ENCODE measurements at regions not wholly inside any gene's neighbourhood (a gene's known extent, or its start where the extent isn't known, plus 50 kb on each side); places are given as distances from the start of the nearest gene placed in this dataset.
"Not testable (repeated sequence)": the region's sequence is repeated elsewhere in the genome, so short reads cannot be mapped to it uniquely, and the experiment has no call there.

GRCh38 chr6:27145731-27146455 lies 101.6 kb upstream of the PRSS16 start:
- Mint-ChIP-seq H3K9me3 (no peaks in the 10 kb centered on the region), H3K4me3 (no peak overlapping the region), H3K27ac (no peak overlapping the region), H3K36me3 (ENCODE audit: low read depth) (peaks cover 5% of the 10 kb centered on the region), H3K27me3 (no peaks in the 10 kb centered on the region), H3K4me1 (peaks cover 29% of the 10 kb centered on the region)
- ATAC-seq (peak; percentile 53), DNase-seq (peak; percentile 65)

DNA sequence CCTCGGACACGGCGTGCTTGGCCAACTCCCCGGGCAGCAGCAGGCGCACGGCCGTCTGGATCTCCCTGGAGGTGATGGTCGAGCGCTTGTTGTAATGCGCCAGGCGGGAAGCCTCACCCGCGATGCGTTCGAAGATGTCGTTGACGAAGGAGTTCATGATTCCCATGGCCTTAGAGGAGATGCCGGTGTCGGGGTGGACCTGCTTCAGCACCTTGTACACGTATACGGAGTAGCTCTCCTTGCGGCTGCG lies 101.1 kb upstream of the PRSS16 start:
- not testable (repeated sequence) for ATAC-seq; H3K27ac Mint-ChIP-seq; H3K36me3 Mint-ChIP-seq (ENCODE audit: low read depth); H3K4me3 Mint-ChIP-seq; DNase-seq; H3K27me3 Mint-ChIP-seq; H3K9me3 Mint-ChIP-seq
- peaks cover 24% of the 10 kb centered on the region for H3K4me1 Mint-ChIP-seq

DNA sequence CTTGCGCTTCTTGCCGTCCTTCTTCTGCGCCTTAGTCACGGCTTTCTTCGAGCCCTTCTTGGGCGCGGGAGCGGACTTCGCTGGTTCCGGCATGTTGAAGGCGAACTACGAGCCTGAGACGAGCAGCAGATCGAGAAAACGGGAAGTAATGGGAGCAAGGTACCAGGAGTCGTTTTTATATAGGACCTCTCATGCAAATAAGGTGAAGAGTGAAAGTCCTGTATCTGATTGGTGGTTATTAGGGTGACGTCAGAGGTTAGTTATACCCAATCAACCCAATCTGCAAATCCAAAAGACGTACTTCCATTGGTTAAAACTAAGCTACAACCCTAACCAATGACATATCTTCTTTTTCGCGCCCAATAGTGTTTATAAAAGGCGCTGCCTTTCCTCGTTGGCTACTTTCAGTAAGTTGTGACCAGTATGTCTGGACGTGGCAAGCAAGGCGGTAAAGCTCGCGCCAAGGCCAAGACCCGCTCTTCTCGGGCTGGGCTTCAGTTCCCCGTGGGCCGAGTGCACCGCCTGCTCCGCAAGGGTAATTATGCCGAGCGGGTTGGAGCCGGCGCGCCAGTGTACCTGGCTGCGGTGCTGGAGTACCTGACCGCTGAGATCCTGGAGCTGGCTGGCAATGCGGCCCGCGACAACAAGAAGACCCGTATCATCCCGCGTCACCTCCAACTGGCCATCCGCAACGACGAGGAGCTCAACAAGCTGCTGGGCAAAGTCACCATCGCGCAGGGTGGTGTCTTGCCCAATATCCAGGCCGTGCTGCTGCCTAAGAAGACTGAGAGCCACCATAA lies 100.6 kb upstream of the PRSS16 start:
- Mint-ChIP-seq H3K27me3 (no peaks in the 10 kb centered on the region), H3K36me3 (ENCODE audit: low read depth) (peaks cover 3% of the 10 kb centered on the region), H3K27ac (no peak overlapping the region), H3K9me3 (no peaks in the 10 kb centered on the region), H3K4me1 (peaks cover 19% of the 10 kb centered on the region), H3K4me3 (no peak overlapping the region)
- peak; percentile 83 for DNase-seq
- ATAC-seq: peak; percentile 68

GRCh38 chr6:27148404-27148795 lies 99.1 kb upstream of the PRSS16 start:
- H3K4me3 Mint-ChIP-seq: no peak overlapping the region
- H3K27ac Mint-ChIP-seq: peak overlapping the region; percentile 61
- no peaks in the 10 kb centered on the region for H3K9me3 Mint-ChIP-seq
- peaks cover 9% of the 10 kb centered on the region for H3K4me1 Mint-ChIP-seq
- H3K36me3 Mint-ChIP-seq (ENCODE audit: low read depth): peaks cover under 1% of the 10 kb centered on the region
- ATAC-seq: no peak
- DNase-seq: no peak
- H3K27me3 Mint-ChIP-seq: no peaks in the 10 kb centered on the region

DNA sequence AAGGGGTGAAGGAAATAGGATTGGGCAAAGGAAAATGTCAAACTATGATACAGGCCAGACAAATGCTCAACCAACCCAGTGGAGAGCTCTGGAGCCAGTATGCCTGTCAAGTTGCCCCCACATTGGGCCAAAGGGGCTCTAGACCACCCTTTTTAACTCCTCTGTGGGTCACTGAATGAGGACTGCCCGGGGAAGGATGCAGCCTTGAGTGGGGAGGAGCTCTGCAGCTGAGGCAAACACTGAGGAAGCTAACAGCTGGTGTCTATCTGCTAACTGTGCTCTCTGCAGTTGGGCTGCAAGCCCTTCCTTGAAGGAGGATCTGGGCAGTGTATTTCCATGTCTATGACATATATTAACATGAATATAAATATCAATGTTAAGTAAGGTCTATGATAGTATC lies 98.4 kb upstream of the PRSS16 start:
- H3K9me3 Mint-ChIP-seq: no peaks in the 10 kb centered on the region
- H3K4me3 Mint-ChIP-seq: no peak overlapping the region
- DNase-seq (no peak), ATAC-seq (no peak)
- no peaks in the 10 kb centered on the region for H3K36me3 Mint-ChIP-seq (ENCODE audit: low read depth)
- H3K27me3 Mint-ChIP-seq: no peaks in the 10 kb centered on the region
- no peak overlapping the region for H3K27ac Mint-ChIP-seq
- peaks cover 3% of the 10 kb centered on the region for H3K4me1 Mint-ChIP-seq

GRCh38 chr6:27154696-27155095 lies 92.8 kb upstream of the PRSS16 start:
- no peak for ATAC-seq
- no peak for DNase-seq
- H3K4me3 Mint-ChIP-seq: peak overlapping the region; percentile 56

DNA sequence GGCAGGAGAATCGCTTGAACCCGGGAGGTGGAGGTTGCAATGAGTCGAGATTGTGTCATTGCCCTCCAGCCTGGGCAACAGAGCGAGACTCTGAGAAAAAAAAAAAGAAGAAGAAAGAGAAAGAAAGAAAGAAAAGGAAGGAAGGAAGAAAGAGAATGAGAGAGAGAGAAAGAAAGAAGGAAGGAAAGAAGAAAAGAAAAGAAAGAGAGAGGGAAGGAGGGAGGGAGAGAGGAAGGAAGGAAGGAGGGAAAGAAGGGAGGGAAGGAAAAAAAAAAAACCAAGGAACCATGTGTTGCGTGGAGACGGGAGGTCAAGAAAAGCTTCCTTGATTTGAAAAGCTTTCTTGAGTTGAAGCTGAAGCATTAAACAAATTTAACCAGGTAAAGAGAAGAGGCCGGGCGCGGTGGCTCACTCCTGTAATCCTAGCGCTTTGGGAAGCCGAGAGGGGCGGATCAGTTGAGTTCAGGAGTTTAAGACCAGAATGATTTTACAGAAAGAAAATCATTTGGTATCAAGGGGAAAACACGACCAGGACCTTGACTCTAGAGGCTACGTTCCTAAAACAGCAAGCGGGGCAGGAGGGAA lies 90.5 kb upstream of the PRSS16 start:
- Mint-ChIP-seq H3K27ac (peak overlapping the region; percentile 92), H3K36me3 (ENCODE audit: low read depth) (no peaks in the 10 kb centered on the region), H3K4me3 (peak overlapping the region; percentile 82), H3K9me3 (no peaks in the 10 kb centered on the region), H3K27me3 (peaks cover 3% of the 10 kb centered on the region), H3K4me1 (peaks cover 46% of the 10 kb centered on the region)
- ATAC-seq (no peak), DNase-seq (no peak)

More at GRCh38 chr6:27154696-27155095, 92.8 kb upstream of the PRSS16 start:
- Mint-ChIP-seq H3K27ac (peak overlapping the region; percentile 53), H3K4me1 (peaks cover 36% of the 10 kb centered on the region), H3K9me3 (no peaks in the 10 kb centered on the region), H3K27me3 (peaks cover 3% of the 10 kb centered on the region), H3K36me3 (ENCODE audit: low read depth) (no peaks in the 10 kb centered on the region)

DNA sequence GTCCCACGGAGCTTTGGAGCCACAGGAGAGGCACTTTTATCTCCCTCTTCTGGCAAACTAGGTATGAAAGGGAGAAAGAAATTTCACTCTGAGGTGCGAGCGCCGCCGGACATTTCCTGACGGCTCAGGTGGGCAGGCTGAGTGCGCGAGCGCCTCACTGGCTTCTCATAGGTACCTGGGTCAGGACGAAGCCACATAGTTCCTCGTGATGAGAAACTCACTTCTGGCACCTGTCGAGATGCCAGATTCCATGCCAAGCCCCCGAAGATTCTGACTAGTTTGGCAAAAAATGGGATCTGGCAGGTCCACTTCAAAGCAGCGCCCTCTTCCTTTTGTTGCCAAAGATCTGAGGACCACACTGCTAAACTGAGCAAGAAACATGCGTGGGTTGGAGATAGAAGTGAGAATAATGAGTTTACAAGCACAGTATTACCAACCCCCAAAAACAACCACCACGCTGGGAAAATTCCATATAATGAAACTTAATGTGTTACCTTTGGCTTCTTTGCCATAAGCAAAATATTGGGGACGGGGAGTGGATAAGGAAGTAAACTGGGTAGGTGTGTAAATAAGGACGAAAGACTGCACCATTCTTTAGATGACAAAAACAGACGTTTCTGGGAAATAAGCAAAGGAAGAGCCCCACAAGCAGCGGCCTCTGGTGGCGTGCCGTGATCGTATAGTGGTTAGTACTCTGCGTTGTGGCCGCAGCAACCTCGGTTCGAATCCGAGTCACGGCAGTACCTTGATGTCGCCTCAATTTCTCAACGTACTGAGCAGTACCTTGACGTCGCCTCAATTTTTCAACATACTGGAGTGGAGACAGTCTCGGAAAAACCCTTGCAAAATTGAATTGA lies 89.8 kb upstream of the PRSS16 start:
- Mint-ChIP-seq H3K27ac (peak overlapping the region; percentile 92), H3K27me3 (peaks cover 3% of the 10 kb centered on the region), H3K36me3 (ENCODE audit: low read depth) (no peaks in the 10 kb centered on the region), H3K4me1 (peaks cover 47% of the 10 kb centered on the region), H3K9me3 (no peaks in the 10 kb centered on the region), H3K4me3 (peak overlapping the region; percentile 82)
- peak; percentile 80 for DNase-seq
- ATAC-seq: peak; percentile 94

DNA sequence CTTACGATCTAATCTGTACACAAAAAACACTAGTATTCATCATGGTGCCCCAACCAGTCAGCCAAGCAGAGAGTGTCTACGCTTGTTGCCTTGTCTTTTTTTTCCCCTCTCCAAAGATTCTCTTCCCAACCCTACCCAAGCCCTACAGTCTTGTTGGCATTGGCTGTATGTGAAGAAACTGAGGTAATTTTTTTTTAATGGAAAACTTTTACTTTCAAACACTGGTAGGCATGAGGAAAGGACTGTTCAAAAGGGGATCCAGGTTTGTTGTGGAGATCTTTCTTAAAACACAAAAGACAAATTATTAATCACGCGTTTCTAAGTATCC lies 89.2 kb upstream of the PRSS16 start:
- Mint-ChIP-seq H3K27me3 (peaks cover 3% of the 10 kb centered on the region), H3K4me1 (peaks cover 47% of the 10 kb centered on the region), H3K36me3 (ENCODE audit: low read depth) (no peaks in the 10 kb centered on the region), H3K27ac (peak overlapping the region; percentile 92), H3K9me3 (no peaks in the 10 kb centered on the region), H3K4me3 (peak overlapping the region; percentile 82)
- ATAC-seq (no peak), DNase-seq (no peak)

- Mint-ChIP-seq H3K27ac (no peak overlapping the region), H3K27me3 (peaks cover 6% of the 10 kb centered on the region), H3K4me3 (no peak overlapping the region), H3K9me3 (no peaks in the 10 kb centered on the region), H3K4me1 (peaks cover 42% of the 10 kb centered on the region), H3K36me3 (ENCODE audit: low read depth) (no peaks in the 10 kb centered on the region)
- no peak for ATAC-seq
- DNase-seq: no peak
These were observed 87.8 kb upstream of the PRSS16 start for GRCh38 chr6:27159725-27160124.

GRCh38 chr6:27161115-27161514 lies 86.4 kb upstream of the PRSS16 start:
- H3K27ac Mint-ChIP-seq: no peak overlapping the region
- peaks cover 33% of the 10 kb centered on the region for H3K4me1 Mint-ChIP-seq
- no peaks in the 10 kb centered on the region for H3K9me3 Mint-ChIP-seq
- no peak overlapping the region for H3K4me3 Mint-ChIP-seq
- H3K27me3 Mint-ChIP-seq: peaks cover 6% of the 10 kb centered on the region
- DNase-seq (no peak), ATAC-seq (no peak)
- no peaks in the 10 kb centered on the region for H3K36me3 Mint-ChIP-seq (ENCODE audit: low read depth)

DNA sequence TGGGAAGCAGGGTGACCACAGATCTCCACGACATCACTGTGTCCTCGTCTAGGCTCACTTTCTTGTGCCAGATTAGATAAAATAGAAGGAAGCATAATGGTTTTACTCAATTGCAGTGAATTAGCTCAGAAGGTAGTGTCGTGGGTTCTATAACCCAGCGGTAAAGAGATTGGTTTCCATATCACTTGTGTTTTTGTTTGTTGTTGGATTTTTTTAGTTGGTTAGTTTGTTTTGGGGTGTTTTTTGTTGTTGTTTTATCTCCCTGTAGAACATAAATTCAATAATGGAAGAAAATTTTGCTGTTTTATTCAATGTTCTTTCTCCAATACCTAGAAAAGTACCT lies 85.9 kb upstream of the PRSS16 start:
- peaks cover 28% of the 10 kb centered on the region for H3K4me1 Mint-ChIP-seq
- no peaks in the 10 kb centered on the region for H3K9me3 Mint-ChIP-seq
- H3K27me3 Mint-ChIP-seq: peaks cover 6% of the 10 kb centered on the region
- no peaks in the 10 kb centered on the region for H3K36me3 Mint-ChIP-seq (ENCODE audit: low read depth)
- ATAC-seq: no peak
- H3K27ac Mint-ChIP-seq: peak overlapping the region; percentile 76
- DNase-seq: no peak
- no peak overlapping the region for H3K4me3 Mint-ChIP-seq

GRCh38 chr6:27161946-27162603 lies 85.4 kb upstream of the PRSS16 start:
- Mint-ChIP-seq H3K27ac (peak overlapping the region; percentile 76), H3K27me3 (peaks cover 6% of the 10 kb centered on the region), H3K9me3 (no peaks in the 10 kb centered on the region), H3K4me1 (peaks cover 24% of the 10 kb centered on the region), H3K4me3 (no peak overlapping the region), H3K36me3 (ENCODE audit: low read depth) (no peaks in the 10 kb centered on the region)
- ATAC-seq: peak; percentile 29
- peak; percentile 55 for DNase-seq

GRCh38 chr6:27163834-27164233 lies 83.7 kb upstream of the PRSS16 start:
- H3K4me1 Mint-ChIP-seq: peaks cover 11% of the 10 kb centered on the region
- H3K36me3 Mint-ChIP-seq (ENCODE audit: low read depth): no peaks in the 10 kb centered on the region
- ATAC-seq (no peak), DNase-seq (no peak)
- peaks cover 2% of the 10 kb centered on the region for H3K27me3 Mint-ChIP-seq
- H3K9me3 Mint-ChIP-seq: no peaks in the 10 kb centered on the region
- H3K27ac Mint-ChIP-seq: no peak overlapping the region
- H3K4me3 Mint-ChIP-seq: no peak overlapping the region
